GM06990 (cell line): ENCODE measurements at regions not wholly inside any gene's neighbourhood (a gene's known extent, or its start where the extent isn't known, plus 50 kb on each side); places are given as distances from the start of the nearest gene placed in this dataset.
A peak's percentile ranks its signal among the peaks of the same experiment; 100 is the strongest.

Experiments
- DNase-seq: peaks from one replicate; pipeline ENCODE4 v3.0.0-alpha.2; 2011; ENCODE audit not compliant: insufficient read length; ENCODE audit errors: extremely low read depth
- H3K27me3 ChIP-seq: replicated peaks from 2 replicates; pipeline ENCODE4 v1.6.0; 2011; ENCODE audit warnings: low read length; ENCODE audit not compliant: control insufficient read depth, insufficient read depth
- H3K36me3 ChIP-seq: 2 replicates; pipeline ENCODE4 v1.5.1; 2011; ENCODE audit warnings: low read length; ENCODE audit not compliant: control insufficient read depth, insufficient read depth
- H3K4me3 ChIP-seq: replicated peaks from 2 replicates; pipeline ENCODE4 v1.5.1; 2011; ENCODE audit warnings: low read depth, mild to moderate bottlenecking, control low read depth, low read length
- CTCF ChIP-seq: IDR thresholded peaks from 2 replicates; pipeline ENCODE4 v1.5.1; 2011; ENCODE audit warnings: low read length, control low read depth, mild to moderate bottlenecking, inconsistent platforms; ENCODE audit not compliant: insufficient read depth, poor library complexity, severe bottlenecking

DNA sequence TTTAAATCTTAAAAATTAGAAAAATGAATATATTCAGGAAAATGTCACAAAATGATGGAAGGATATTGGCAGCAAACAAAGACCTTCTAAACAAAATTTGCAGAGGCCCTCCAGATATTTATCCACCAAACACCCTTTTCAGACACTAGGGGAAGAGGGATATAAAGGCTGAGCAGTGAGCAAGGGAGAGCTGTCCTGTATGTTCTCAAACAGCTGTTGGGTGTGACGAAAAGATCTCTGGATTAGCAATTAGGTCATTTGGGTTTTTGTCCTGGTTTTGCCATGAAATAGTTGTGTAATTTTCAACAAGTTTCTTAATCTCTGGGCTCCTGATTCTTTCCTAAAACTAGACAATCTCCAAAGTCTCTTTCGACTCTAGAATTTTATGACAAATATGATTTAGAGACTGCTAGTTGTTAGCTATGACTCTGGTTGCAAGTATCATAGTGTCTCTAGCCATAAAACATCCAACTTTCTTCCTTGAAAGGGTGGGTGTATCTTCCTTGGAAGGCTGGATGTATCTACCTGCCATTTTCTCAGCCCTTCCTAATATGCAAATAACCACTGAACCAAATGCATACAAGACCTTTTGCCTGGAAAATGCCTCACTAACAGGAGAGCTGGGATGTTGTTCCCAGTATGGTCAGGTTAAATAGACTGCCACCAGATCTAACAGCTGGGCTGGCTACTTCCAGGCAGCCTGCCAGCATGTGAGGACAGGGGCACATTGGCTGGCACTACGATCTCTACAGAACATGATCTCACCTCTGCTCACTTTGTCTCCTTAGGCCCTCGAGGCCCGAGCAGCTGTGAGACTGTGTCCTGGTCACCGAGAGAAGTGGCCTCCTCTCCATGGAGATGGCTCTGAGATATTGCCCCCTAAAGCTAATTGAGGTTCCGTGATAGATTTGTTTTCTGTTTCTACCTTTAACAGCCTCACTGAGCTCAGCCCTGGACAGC is 225.5 kb upstream of the JADE1 start:
- no peak for TF ChIP-seq CTCF
- Histone ChIP-seq H3K27me3 (no peaks in the 10 kb centered on the region), H3K4me3 (no peak overlapping the region), H3K36me3 (no peaks in the 10 kb centered on the region)
- no peak for DNase-seq

DNA sequence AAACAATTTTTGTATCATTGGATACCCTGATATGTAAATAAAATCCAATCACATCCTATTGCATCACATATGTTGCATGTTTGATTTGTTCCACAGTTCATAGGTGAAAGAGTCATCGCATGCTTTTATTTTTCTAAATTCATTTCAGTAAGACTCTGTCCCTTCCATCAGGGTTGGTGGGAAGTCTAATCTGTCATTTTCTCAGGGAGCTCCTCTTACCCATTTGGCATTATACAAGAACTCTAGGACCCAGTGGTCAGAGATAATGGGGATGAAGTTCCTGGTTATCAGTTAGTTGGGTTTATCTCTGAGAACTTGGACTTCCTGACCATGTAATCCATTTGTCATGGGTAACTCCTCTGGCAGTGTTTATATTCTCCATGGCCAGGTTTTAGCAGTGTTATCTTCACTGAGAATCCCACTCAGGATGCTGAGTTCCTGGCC is 227.1 kb upstream of the JADE1 start:
- no peak overlapping the region for H3K4me3 ChIP-seq
- no peaks in the 10 kb centered on the region for H3K36me3 ChIP-seq
- TF ChIP-seq CTCF, result no peak
- H3K27me3 ChIP-seq, result no peaks in the 10 kb centered on the region
- no peak for DNase-seq

- H3K36me3 ChIP-seq, result no peaks in the 10 kb centered on the region
- no peak for DNase-seq
- H3K27me3 ChIP-seq, result no peaks in the 10 kb centered on the region
- H3K4me3 ChIP-seq, result no peak overlapping the region
- no peak for TF ChIP-seq CTCF
Measured at GRCh38 chr4:128579154-128579853, 230.2 kb upstream of the JADE1 start.

DNA sequence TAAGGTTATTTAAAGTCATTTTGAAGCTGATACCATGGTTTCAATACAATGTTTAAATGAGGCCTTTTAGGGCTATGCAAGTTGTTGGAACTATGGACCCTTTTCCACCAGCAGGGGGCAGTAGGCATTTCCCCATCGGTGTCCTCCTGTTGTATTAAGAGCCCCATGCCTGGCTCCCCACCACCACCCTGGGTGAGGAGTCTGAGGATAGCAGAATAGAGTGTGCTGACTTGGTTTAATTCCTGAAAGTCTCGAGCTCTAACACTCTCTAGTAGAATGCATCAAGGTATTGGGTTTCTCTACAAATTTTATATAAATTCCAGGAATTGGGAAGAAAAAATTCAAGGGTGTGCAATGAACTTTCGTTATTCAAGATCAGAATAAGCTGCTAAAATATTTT is 234.8 kb upstream of the JADE1 start:
- Histone ChIP-seq H3K27me3 (no peaks in the 10 kb centered on the region), H3K36me3 (no peaks in the 10 kb centered on the region), H3K4me3 (no peak overlapping the region)
- peak; percentile 84 for TF ChIP-seq CTCF
- DNase-seq, result peak; percentile 18

GRCh38 chr4:128573781-128574508 is 235.6 kb upstream of the JADE1 start:
- no peak for DNase-seq
- Histone ChIP-seq H3K4me3 (no peak overlapping the region), H3K27me3 (no peaks in the 10 kb centered on the region), H3K36me3 (no peaks in the 10 kb centered on the region)
- no peak for TF ChIP-seq CTCF
